OCI-LY3 (cell line): ENCODE measurements at regions not wholly inside any gene's neighbourhood (a gene's known extent, or its start where the extent isn't known, plus 50 kb on each side); places are given as distances from the start of the nearest gene placed in this dataset.

Source experiments
- CTCF ChIP-seq: fragments of 200-600, 300-600 bp; sonication (generic); IDR thresholded peaks from 2 replicates; pipeline ENCODE4 v1.5.1; 2014; ENCODE audit warnings: antibody characterized with exemption, low read length, low read depth
- EZH2phosphoT487 ChIP-seq: fragments of 200-600 bp; shearing (Covaris generic); IDR thresholded peaks from 2 replicates; pipeline ENCODE4 v1.6.1; 2018; ENCODE audit warnings: antibody characterized with exemption, mixed run types, low read depth

DNA sequence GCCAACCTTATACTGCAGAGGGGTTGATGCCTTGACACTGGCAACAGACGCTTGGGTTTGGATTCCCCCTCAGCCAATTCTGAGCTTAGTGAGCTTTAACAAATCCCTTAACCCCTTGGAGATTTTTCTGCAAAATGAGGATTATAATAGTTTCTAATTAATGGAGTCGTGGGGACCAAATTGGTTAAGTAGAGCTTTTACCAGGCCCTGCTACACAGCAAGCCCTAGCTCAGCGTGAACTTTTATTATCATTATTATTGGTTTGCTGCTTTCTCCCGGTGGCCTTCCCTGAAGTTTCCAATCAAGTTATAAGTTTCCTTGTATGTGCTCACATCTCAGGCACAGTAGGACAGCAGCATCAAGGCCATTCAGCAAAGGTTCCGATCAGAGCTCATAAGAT is 156.6 kb upstream of the GUCY1A2 start:
- TF ChIP-seq CTCF (no peak), EZH2phosphoT487 (no peak)
